NCI-H748 treated with DMSO at 0.1 percent for 48 hours (cell line): ENCODE measurements at regions not wholly inside any gene's neighbourhood (a gene's known extent, or its start where the extent isn't known, plus 50 kb on each side); places are given as distances from the start of the nearest gene placed in this dataset.

ENCODE experiments used
- DNase-seq: peaks from one replicate; lab custom pipeline; 2025; lab: John Stamatoyannopoulos, UW

GRCh38 chr18:24885276-24885675, 424.8 kb downstream of the HRH4 start:
- no peak for DNase-seq

DNA sequence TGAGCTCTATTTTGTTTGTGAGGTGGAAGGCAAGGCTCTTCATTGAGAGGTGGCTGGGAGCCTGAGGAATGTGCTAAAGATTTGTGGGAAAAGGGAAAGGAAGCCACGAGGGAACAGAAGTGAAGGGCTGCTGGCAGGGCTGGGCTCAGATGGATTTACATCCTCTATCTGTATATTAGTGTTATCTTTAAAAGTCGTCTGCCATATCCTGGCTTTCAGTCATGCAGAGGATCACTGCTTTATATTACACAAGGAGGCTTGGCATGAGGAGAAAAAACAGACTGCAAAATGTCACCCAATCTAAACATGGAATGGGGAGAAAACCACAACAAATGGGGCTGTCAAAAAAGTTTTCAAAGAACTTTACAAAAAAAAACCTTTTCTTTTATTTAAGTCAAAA, 434.4 kb downstream of the HRH4 start:
- DNase-seq = no peak

GRCh38 chr18:24897461-24897860, 437.0 kb downstream of the HRH4 start:
- no peak for DNase-seq

GRCh38 chr18:24910221-24910620, 441.7 kb downstream of the ZNF521 start:
- no peak for DNase-seq

- DNase-seq = no peak
These were observed 438.3 kb downstream of the ZNF521 start for GRCh38 chr18:24913507-24914170.

- DNase-seq = no peak
These were observed 437.8 kb downstream of the ZNF521 start for GRCh38 chr18:24914171-24914525.

GRCh38 chr18:24914685-24915084, 437.3 kb downstream of the ZNF521 start:
- no peak for DNase-seq

DNA sequence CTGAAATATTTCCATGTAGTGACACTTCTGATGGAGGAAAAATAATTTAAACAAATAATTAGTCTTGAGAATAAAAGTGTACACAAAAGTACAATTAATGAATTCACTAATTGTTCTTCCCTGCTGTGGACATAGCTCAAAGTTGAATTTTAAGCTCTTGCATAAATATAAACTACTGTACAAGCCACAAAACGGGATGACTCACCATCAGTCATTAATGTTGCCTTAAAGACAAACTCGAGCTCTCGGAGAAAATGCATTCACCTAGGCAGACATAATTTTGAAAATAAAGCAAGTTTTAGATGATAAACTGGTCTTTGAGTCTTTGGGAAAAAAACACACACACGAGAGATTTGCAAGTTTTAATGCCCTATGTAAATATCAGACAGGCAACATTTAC, 436.4 kb downstream of the ZNF521 start:
- DNase-seq = no peak

GRCh38 chr18:24917767-24918166, 434.2 kb downstream of the ZNF521 start:
- no peak for DNase-seq

DNA sequence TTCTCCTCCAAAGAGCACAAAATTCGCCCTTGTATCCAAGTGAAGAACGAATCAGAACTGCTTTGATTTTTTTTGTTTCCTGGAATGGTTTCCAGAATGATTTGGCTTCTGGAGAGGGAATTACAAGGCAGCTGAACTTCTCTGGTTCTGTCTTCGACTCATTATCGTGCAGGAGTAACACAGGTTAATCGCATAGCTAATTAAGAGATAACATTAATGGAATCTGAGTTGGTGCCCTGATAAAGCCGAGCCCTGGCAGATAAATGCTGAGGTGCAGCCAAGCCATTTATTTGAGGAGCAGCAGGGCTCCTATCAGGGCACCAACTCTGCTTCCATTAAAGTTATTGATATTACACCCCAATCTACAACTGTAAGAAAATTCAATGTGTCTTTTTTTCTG, 433.7 kb downstream of the ZNF521 start:
- DNase-seq = no peak

- DNase-seq = no peak
These were observed 432.7 kb downstream of the ZNF521 start for GRCh38 chr18:24919181-24919797.

DNA sequence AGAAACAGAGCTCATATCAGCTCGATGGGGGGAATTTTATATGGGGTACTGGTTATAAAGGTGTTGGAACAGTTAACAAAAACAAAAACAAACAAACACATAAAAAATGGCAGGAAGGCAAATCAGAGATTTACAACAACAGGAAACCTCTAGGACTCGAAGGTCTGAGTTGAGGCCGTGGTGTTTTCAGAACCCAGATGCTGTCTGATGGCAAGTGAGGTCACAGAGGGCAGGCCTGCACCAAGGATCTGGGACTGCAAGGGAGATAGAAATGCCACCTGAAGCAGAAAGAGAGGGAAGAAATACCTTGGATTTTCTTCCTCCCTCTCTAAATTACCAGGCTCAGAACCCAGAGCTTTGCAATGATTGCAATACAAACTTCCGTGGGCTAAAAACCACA, 429.5 kb downstream of the ZNF521 start:
- no peak for DNase-seq

DNA sequence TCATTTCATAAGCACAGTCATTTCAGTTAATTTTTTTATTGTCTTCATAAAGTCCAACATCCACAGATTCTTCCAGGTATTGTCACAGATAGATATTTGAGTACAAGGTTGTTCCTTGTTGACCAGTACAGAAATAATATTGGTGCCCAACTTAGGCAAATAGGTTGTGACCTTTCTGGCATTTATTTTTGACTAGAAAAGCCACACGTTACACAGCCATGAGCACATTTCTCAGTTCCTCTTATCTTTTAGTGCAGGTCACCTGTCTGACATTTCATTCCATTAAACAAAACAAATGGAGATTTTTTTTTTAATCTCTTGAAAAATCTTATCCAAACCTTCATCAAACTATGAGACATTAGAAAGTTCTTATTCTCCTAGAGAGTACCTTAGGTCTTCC, 428.8 kb downstream of the ZNF521 start:
- no peak for DNase-seq

- no peak for DNase-seq
These were observed 427.8 kb downstream of the ZNF521 start for GRCh38 chr18:24924066-24924716.

DNA sequence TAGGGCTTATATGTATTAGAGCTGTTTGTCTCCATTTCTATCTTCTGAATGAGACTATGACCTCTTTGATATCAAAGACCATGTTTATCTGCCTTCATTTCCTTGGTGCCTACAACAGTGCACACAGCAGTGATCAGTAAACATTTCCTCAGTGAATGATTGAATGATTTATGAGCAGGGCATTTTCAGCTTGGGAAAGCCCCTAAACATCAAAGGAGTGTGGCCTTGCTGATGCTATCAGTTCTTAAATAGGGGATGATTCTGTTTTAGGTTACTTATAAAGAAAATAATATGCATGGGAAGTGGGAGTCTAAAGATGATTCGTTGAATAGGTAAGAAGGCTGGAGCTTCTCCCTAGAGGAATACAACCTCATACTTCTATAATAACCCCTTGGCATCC, 425.3 kb downstream of the ZNF521 start:
- no peak for DNase-seq

DNA sequence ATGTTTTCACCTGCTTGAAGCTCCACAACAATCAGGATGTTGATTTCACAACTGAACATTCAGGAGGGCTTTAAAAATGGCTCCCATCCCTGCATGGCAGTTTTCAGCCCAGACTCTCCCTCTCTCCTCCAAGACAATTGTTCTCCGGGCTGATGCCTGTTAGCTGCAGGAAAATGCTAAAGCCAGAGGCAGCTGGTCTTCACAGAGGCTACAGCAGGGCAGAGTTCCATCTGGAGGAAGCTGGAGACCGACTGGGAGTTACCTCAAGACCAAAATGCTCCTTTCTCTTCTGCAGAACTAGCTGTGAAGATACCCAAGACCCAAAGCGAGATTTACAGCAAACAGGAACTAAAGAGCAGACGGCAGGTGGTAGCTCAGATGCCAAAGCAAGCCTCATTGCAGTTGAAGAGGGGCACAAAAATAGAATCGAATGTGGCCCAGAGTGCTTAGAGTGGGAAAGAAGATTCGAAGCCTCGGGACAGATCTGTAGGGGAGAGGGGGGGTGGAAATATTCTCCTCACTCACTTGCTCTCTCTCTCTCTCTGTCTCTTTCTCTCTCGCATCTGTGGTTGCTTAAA, 423.6 kb downstream of the ZNF521 start:
- no peak for DNase-seq

DNA sequence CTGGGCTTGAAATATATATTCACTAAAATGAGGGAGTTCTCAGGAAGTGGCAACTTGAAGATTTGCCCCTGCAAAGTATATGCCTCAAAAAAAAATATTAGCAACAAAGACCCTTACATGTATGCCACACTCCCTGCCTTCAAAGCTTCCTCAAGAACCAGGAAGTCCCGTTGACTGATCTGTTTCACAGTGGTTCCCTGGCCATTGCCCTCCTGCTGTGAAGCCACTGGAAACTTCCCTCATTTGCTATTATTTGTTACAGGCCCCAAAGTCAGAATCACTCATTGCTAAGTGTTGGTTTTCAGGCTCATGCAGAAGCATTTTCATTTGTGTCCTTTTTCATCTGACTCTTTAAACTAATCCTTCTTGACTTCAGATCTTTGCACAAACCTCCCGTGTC, 421.5 kb downstream of the ZNF521 start:
- no peak for DNase-seq

- DNase-seq = peak; percentile 42
These were observed 421.0 kb downstream of the ZNF521 start for GRCh38 chr18:24930971-24931370.

- no peak for DNase-seq
These were observed 418.6 kb downstream of the ZNF521 start for GRCh38 chr18:24933345-24933744.

GRCh38 chr18:24934258-24934932, 417.6 kb downstream of the ZNF521 start:
- DNase-seq = no peak

DNA sequence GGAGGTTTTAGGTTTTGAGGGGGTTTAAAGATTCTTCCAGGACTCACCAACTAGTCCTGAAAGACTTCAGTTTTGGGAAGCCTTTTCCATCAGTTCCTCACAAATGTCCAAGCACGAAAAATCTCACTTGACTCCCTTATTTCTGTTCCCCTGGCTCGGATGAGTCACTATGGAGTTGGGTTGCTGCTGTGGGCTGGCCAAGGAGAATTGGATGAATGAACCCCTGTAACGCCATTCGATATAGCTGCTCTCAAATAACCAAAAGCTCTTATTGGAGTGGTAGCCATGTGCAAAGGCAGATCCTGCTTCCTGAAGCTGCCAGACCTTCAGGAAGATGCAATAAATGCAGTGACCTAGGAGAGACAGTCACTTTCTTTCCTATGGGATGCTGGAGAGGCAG, 417.0 kb downstream of the ZNF521 start:
- no peak for DNase-seq

GRCh38 chr18:24935896-24936295, 416.1 kb downstream of the ZNF521 start:
- no peak for DNase-seq

- DNase-seq = no peak
These were observed 415.3 kb downstream of the ZNF521 start for GRCh38 chr18:24936691-24937090.
